ENCODE measurements at regions not wholly inside any gene's neighbourhood (a gene's known extent, or its start where the extent isn't known, plus 50 kb on each side); places are given as distances from the start of the nearest gene placed in this dataset.
A peak's percentile ranks its signal among the peaks of the same experiment; 100 is the strongest.

- intact Hi-C loops (cut with DNase I, micrococcal nuclease), result no loop called here
- DNase-seq, result no peak
- ATAC-seq, result no peak
Observed at GRCh38 chr14:56952766-56953473, 142.6 kb upstream of the OTX2 start.

GRCh38 chr14:56949828-56950227 lies 139.5 kb upstream of the OTX2 start:
- DNase-seq (peak in 1 of 2 donors; percentile 10), ATAC-seq (peak; percentile 94)
- intact Hi-C loops (cut with DNase I, micrococcal nuclease), result no loop called here

DNA sequence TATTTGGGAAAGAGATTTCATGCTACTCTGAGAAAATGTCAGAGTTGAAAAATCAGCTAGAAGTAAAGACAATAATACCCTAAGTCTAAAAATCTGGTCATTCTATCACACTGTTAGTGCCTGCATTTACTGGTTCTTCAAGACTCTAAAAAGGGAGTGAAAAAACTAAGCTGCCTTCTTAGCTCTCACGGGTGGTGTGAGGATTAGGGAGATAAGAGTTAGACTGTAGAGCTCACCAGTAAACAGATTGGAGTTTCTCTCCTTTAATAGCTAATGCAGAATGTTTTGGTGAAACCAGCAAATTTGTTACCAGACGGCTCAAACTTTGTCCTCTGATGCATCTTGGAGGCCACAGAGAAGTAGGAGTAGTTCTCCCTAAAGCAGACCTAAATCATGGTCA lies 135.0 kb upstream of the OTX2 start:
- DNase-seq (no peak), ATAC-seq (no peak)
- intact Hi-C loops (cut with DNase I, micrococcal nuclease), result no loop called here

GRCh38 chr14:56944397-56944796 lies 134.1 kb upstream of the OTX2 start:
- ATAC-seq (no peak), DNase-seq (no peak)
- intact Hi-C loops (cut with DNase I, micrococcal nuclease), result no loop called here

GRCh38 chr14:56933446-56933845 lies 123.2 kb upstream of the OTX2 start:
- intact Hi-C loops (cut with DNase I, micrococcal nuclease), result no loop called here
- ATAC-seq, result no peak
- DNase-seq, result no peak

DNA sequence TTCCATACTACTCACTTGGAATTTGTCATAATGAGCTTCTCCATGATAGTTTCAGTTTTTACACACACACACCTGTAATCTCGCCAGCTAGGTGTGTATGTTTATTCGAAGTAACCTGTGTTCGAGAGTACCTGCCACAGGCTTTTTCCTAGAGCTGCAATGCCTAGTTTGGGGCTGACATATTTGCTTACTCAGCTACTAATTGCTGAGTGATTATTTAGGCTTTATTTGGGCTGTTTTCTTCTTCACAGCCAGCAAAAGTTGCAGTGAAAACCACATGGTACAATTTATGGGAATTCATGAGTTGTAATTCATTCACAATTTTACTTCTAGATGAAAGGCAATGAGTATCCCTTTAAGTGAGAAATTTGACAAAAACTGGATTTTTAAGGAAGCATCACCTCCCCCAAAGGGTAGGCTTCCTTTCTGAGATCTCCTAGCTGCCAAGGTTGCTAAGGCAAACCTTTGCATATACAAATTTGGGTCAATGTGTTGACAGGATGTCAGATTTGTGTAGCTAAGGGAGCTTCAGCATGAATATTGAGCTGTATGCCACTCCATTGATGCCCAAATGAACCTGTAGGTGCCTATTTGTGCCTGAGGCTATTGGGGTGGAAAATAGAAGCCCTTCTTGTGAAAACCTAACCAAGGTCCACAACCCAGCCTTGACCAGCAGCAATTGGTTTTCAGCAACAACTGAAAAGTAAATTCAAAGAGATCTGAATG lies 108.7 kb upstream of the OTX2 start:
- intact Hi-C loops (cut with DNase I, micrococcal nuclease), result no loop called here
- ATAC-seq (no peak), DNase-seq (no peak)

- intact Hi-C loops (cut with DNase I, micrococcal nuclease), result no loop called here
- DNase-seq (no peak), ATAC-seq (no peak)
Observed at GRCh38 chr14:56905282-56905681, 95.0 kb upstream of the OTX2 start.

- intact Hi-C loops (cut with DNase I, micrococcal nuclease), result no loop called here
- ATAC-seq, result no peak
- no peak for DNase-seq
Observed at GRCh38 chr14:56903304-56903969, 93.2 kb upstream of the OTX2 start.

DNA sequence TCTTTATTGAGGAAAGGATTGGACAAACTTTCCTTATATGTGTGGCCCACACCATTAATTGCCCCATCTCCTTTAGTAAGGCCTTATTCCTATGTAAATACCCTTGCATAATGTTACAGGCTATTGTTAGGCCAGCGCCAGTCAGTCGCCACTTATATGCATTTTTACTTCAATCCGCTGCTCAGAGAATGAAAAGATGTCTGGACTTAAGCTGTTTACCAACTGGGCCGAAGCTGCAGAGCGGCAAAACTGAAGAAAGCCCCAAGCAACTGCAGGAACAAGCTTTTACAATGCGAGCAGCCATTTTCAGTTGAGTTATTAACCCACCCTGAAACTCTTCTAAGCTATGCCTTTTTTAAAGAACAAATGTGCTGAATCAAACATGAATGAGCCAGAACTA lies 92.1 kb upstream of the OTX2 start:
- DNase-seq, result no peak
- no peak for ATAC-seq
- intact Hi-C loops (cut with DNase I, micrococcal nuclease), result no loop called here

- intact Hi-C loops (cut with DNase I, micrococcal nuclease), result no loop called here
- DNase-seq (no peak), ATAC-seq (no peak)
Observed at GRCh38 chr14:56900726-56901125, 90.4 kb upstream of the OTX2 start.

DNA sequence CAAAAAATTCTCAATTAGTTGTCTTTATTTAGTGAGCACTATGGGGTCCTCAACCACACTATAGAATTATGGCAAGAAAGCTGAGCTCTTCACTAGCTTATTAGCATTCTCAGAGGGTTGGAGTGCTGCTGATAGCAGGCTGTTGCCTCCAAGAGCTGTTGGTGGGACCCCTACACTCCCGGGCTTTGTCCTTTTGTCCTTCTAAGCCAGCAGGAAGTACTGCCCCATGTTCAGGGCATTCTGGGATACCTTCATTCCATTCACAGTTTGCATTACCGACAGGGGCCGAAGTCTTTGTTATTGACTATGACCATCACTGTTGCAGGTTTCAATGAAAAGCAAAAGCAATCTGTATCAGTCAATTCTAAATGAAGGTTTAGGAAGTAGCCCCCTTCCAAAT lies 89.5 kb upstream of the OTX2 start:
- intact Hi-C loops (cut with DNase I, micrococcal nuclease), result no loop called here
- DNase-seq (no peak), ATAC-seq (no peak)

DNA sequence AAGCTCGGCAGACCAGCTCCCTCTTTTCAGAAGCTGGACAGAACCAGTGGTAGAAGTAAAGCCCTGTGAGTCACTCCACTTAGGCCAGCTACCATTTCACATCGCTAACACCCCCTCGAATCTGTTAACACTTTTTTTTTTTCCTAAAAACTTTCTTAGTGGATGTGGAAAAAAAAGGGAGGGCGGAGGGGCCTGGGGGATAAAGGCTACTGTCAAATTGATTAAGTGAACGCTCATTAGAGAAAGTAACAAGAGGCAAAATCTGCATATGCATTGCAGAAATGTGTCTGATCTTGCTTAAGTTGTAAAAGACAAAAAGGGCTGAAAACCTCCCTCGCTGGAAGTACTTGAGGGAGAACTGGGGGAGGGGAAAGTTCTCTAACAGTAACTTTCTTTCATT lies 86.6 kb upstream of the OTX2 start:
- ATAC-seq, result no peak
- intact Hi-C loops (cut with DNase I, micrococcal nuclease), result no loop called here
- DNase-seq, result no peak

- ATAC-seq, result no peak
- intact Hi-C loops (cut with DNase I, micrococcal nuclease), result no loop called here
Observed at GRCh38 chr14:56896231-56896630, 86.0 kb upstream of the OTX2 start.

DNA sequence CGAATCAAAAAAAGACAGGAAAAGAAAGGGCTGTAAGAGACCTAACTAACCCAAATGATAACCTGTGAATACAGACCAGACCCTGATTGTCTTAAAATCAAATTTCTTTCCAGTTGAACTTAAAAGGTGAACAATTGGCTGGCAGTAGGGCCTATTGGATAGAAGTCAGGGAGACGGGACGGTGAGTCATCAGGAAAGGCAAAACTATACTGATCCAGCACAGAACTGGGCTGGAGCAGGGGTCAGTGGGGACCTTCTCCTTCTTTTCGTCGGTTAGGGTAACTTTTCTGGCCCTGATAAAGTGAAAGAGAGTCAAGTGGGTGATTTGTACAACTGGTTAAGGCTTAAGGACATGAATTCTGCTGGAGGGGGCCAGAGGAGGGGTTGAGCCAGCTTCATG lies 84.9 kb upstream of the OTX2 start:
- DNase-seq, result no peak
- ATAC-seq, result no peak
- intact Hi-C loops (cut with DNase I, micrococcal nuclease), result no loop called here

More at GRCh38 chr14:56896231-56896630, 86.0 kb upstream of the OTX2 start:
- no peak for DNase-seq

GRCh38 chr14:56894591-56894991 lies 84.3 kb upstream of the OTX2 start:
- intact Hi-C loops (cut with DNase I, micrococcal nuclease), result no loop called here
- ATAC-seq (no peak), DNase-seq (no peak)

DNA sequence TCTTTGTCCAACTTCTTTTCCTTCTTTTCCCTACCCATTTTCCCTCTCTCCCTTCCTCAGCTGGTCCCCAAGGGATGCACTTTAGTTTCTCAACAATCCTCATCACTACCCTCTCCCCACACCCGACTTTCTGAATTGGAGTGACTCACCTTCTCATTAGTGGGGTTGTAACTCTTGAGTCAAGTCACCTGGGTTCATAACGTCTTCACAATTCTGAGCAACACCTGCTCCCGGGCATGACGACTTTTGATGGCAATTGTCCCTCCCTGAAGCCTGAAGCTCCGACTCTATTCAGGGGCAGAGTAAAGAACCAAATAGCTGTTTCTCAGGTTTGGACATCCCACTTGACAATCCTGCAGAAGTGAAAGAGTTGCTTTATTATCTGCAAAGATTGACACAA lies 82.7 kb upstream of the OTX2 start:
- ATAC-seq (no peak), DNase-seq (no peak)
- intact Hi-C loops (cut with DNase I, micrococcal nuclease), result no loop called here

DNA sequence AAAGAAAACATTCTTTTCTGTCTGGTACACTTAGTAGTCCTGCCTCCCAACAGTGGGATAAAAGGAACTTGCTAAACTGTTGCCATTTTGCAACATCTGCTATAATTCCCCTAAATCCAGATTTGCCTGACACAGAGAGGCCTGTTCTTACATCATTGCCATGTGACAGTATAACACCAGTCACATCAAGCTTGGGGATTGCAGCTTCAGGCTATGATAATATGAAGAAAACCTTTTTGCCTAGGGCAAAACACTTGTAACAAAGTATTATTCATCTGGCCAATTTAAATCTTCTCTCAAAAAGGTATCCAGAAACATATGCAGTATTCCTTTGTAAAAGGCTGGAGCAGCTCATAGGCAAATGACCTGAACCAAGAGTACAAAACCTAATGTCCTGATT lies 80.9 kb upstream of the OTX2 start:
- intact Hi-C loops (cut with DNase I, micrococcal nuclease), result no loop called here
- ATAC-seq, result no peak

GRCh38 chr14:56889705-56890104 lies 79.4 kb upstream of the OTX2 start:
- intact Hi-C loops (cut with DNase I, micrococcal nuclease), result no loop called here
- ATAC-seq, result no peak
- DNase-seq, result no peak

More for the DNA sequence above, 80.9 kb upstream of the OTX2 start:
- no peak for DNase-seq

GRCh38 chr14:56888274-56888673 lies 78.0 kb upstream of the OTX2 start:
- intact Hi-C loops (cut with DNase I, micrococcal nuclease), result no loop called here
- no peak for ATAC-seq
- DNase-seq, result no peak

DNA sequence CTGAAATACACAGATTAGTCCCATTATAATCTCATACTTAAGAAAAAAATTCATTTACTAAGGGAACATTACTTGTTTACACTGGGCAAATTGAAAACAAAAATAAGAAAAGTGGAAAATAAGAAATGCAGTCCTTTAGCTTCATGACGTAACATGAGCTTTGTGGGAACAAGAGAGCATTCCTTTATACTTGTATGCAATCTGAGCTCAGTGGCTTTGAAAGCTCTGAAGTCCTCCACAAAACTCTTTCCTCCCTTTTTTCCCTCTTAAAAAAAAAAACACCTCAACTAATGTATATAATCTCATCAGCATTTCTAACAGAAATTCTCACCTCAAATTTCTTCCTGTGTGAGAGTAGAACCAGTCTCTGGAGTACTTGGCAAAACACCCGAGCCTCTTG lies 76.9 kb upstream of the OTX2 start:
- intact Hi-C loops (cut with DNase I, micrococcal nuclease), result no loop called here
- no peak for ATAC-seq
- DNase-seq, result no peak
